ENCODE measurements at regions not wholly inside any gene's neighbourhood (a gene's known extent, or its start where the extent isn't known, plus 50 kb on each side); places are given as distances from the start of the nearest gene placed in this dataset.

DNA sequence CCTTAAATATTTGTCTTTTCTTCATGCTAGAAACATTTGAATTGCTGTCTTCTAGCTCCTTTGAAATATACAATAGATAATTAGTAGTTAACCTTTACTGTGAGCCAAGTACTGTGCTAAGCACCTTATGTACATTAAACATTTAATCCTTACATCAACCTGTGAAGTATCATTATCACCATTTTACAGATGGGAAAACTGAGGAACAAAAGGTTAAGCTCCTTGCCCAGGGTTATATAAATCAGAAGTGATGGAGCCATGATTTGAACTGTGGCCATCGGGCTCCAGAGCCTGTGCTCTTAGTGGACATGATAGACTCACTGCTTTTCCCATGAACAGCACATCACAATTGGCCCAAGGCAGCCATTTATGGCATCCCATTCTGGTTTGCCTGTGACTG lies 140.9 kb downstream of the UNC5CL start:
- BruUV-seq (replicated peaks) = no TSS peak
- WGBS (ENCODE audit: insufficient coverage, low coverage, missing lambda C conversion rate) = 0% methylated on average over 1 of the region's 1 CpG
- H3K36me3 ChIP-seq (ENCODE audit: control insufficient read depth, insufficient read depth, low read length) = no peaks in the 10 kb centered on the region
- no peaks in the 10 kb centered on the region for H3K9me3 ChIP-seq (replicated peaks; ENCODE audit: control insufficient read depth, insufficient read depth, low read depth, low read length)
- in situ Hi-C loops (cut with MboI) = no loop called here
- H3K27ac ChIP-seq (ENCODE audit: extremely low read depth, low read depth, low read length) = no peak overlapping the region
- ATAC-seq = no peak
- ChIA-PET CTCF (ENCODE audit: low intra/inter-chr PET ratio) (no interaction called here), POLR2A (no interaction called here)
- H3K79me2 ChIP-seq (ENCODE audit: control insufficient read depth, insufficient read depth, low read length) = no peaks in the 10 kb centered on the region
- no peak for FAIRE-seq
- no peak overlapping the region for H3K4me3 ChIP-seq
- TF ChIP-seq RBM25 (IDR thresholded peaks at IDR 0.05; ENCODE audit: low read depth, low read length, severe bottlenecking) (peak; percentile 10), ZNF311 (CRISPR knock-in tag; IDR thresholded peaks at IDR 0.05) (no peak), SMAD4 (CRISPR knock-in tag; conservative IDR thresholded peaks at IDR 0.05) (no peak), TEAD4 (IDR thresholded peaks at IDR 0.05; ENCODE audit: low read length) (no peak), TEAD4 (CRISPR knock-in tag; IDR thresholded peaks at IDR 0.05; ENCODE audit: borderline replicate concordance) (no peak)
- TF ChIP-seq, protein P1, sequence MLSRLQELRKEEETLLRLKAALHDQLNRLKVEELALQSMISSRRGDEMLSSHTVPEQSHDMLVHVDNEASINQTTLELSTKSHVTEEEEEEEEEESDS (CRISPR knock-in tag; IDR thresholded peaks at IDR 0.05) = no peak
- no peak overlapping the region for H3K4me2 ChIP-seq (ENCODE audit: insufficient read depth, low read length)
- DNase-seq (ENCODE audit: extremely low read depth in 1 of 4, low spot score in 3 of 4) = no peak
- peaks cover 6% of the 10 kb centered on the region; the same call in 1 of the 2 replicates for H4K20me1 ChIP-seq (replicated peaks; ENCODE audit: control insufficient read depth, insufficient read depth, low read length)
- intact Hi-C loops (cut with micrococcal nuclease) = no loop called here
- no peaks in the 10 kb centered on the region for H3K9me1 ChIP-seq (ENCODE audit: control insufficient read depth, insufficient read depth, low read length)
- H3K4me1 ChIP-seq (replicated peaks in 1 of 2; ENCODE audit: control insufficient read depth in 2 of 2, insufficient read depth in 2 of 2, low read length in 2 of 2) = no peaks in the 10 kb centered on the region
- H3K9ac ChIP-seq (ENCODE audit: insufficient read depth in 1 of 2, low read depth in 2 of 2, low read length in 2 of 2) = no peak overlapping the region
- H3K27me3 ChIP-seq (ENCODE audit: control insufficient read depth in 2 of 2, insufficient read depth in 2 of 2, low read length in 2 of 2) = peaks cover 12 to 31% of the 10 kb centered on the region in 2 experiments; a peak in 4 of 5 replicates
- H2AFZ ChIP-seq (ENCODE audit: low read depth, low read length) = no peak overlapping the region

- in situ Hi-C loops (cut with MboI) = no loop called here
- peaks cover 6% of the 10 kb centered on the region for H4K20me1 ChIP-seq (replicated peaks; ENCODE audit: control insufficient read depth, insufficient read depth, low read length)
- no peaks in the 10 kb centered on the region for H3K4me1 ChIP-seq (replicated peaks in 1 of 2; ENCODE audit: control insufficient read depth in 2 of 2, insufficient read depth in 2 of 2, low read length in 2 of 2)
- ChIA-PET CTCF (ENCODE audit: low intra/inter-chr PET ratio) (no interaction called here), POLR2A (interaction anchor here (0.5 to 0.6 kb wide), 2 partner anchors 73 to 152 kb away, joined by 3 read pairs; no protein-coding TSS in a partner anchor)
- no peaks in the 10 kb centered on the region for H3K79me2 ChIP-seq (ENCODE audit: control insufficient read depth, insufficient read depth, low read length)
- H3K9me3 ChIP-seq (replicated peaks; ENCODE audit: control insufficient read depth, insufficient read depth, low read depth, low read length) = no peaks in the 10 kb centered on the region
- no peak overlapping the region for H2AFZ ChIP-seq (ENCODE audit: low read depth, low read length)
- no peak for FAIRE-seq
- no peak for ATAC-seq
- H3K27me3 ChIP-seq (ENCODE audit: control insufficient read depth in 2 of 2, insufficient read depth in 2 of 2, low read length in 2 of 2) = peaks cover 17 to 37% of the 10 kb centered on the region in 2 experiments
- no peak overlapping the region for H3K27ac ChIP-seq (ENCODE audit: extremely low read depth, low read depth, low read length)
- H3K9ac ChIP-seq (ENCODE audit: insufficient read depth in 1 of 2, low read depth in 2 of 2, low read length in 2 of 2) = no peak overlapping the region
- no peaks in the 10 kb centered on the region for H3K36me3 ChIP-seq (ENCODE audit: control insufficient read depth, insufficient read depth, low read length)
- no peak overlapping the region for H3K4me2 ChIP-seq (ENCODE audit: insufficient read depth, low read length)
- BruUV-seq (replicated peaks) = no TSS peak
- H3K9me1 ChIP-seq (ENCODE audit: control insufficient read depth, insufficient read depth, low read length) = no peaks in the 10 kb centered on the region
- WGBS (ENCODE audit: insufficient coverage, low coverage, missing lambda C conversion rate) = 1% methylated on average over 10 of the region's 10 CpGs
- no peak for DNase-seq (ENCODE audit: extremely low read depth in 1 of 4, low spot score in 3 of 4)
- no peak overlapping the region for H3K4me3 ChIP-seq
- intact Hi-C loops (cut with micrococcal nuclease) = no loop called here
- no peak for TF ChIP-seq MECOM (CRISPR knock-in tag; IDR thresholded peaks at IDR 0.05)
- no peak for TF ChIP-seq ZNF165 (CRISPR knock-in tag; IDR thresholded peaks at IDR 0.05; ENCODE audit: borderline replicate concordance)
- TF ChIP-seq LEF1 (IDR thresholded peaks at IDR 0.05) = no peak
- no peak for TF ChIP-seq TCF7 (IDR thresholded peaks at IDR 0.05; ENCODE audit: borderline replicate concordance)
- no peak for TF ChIP-seq DPF2 (IDR thresholded peaks at IDR 0.05)
- no peak for TF ChIP-seq TOE1 (IDR thresholded peaks at IDR 0.05; ENCODE audit: borderline replicate concordance)
- TF ChIP-seq TOE1 (CRISPR knock-in tag; IDR thresholded peaks at IDR 0.05; ENCODE audit: borderline replicate concordance, low read depth) = no peak
- no peak for TF ChIP-seq ZKSCAN8 (CRISPR knock-in tag; IDR thresholded peaks at IDR 0.05)
- TF ChIP-seq ATF7 (IDR thresholded peaks at IDR 0.05) = no peak
- no peak for TF ChIP-seq MCM5 (IDR thresholded peaks at IDR 0.05; ENCODE audit: low read depth)
- no peak for TF ChIP-seq EZH2 (IDR thresholded peaks at IDR 0.05; ENCODE audit: borderline replicate concordance, low read depth, low read length)
- TF ChIP-seq MEF2D (tag; conservative IDR thresholded peaks at IDR 0.05; ENCODE audit: low read depth) = no peak
- no peak for TF ChIP-seq PYGO2 (tag; IDR thresholded peaks at IDR 0.05)
- TF ChIP-seq SRF (CRISPR knock-in tag; IDR thresholded peaks at IDR 0.05) = no peak
These were observed 141.5 kb downstream of the UNC5CL start for GRCh38 chr6:40897390-40898003.
